SKM-1 (cell line): ENCODE measurements at regions not wholly inside any gene's neighbourhood (a gene's known extent, or its start where the extent isn't known, plus 50 kb on each side); places are given as distances from the start of the nearest gene placed in this dataset.

Source experiments
- DNase-seq: peaks from one replicate; lab custom pipeline; 2025; ENCODE audit not compliant: unreplicated experiment; lab: John Stamatoyannopoulos, UW

DNA sequence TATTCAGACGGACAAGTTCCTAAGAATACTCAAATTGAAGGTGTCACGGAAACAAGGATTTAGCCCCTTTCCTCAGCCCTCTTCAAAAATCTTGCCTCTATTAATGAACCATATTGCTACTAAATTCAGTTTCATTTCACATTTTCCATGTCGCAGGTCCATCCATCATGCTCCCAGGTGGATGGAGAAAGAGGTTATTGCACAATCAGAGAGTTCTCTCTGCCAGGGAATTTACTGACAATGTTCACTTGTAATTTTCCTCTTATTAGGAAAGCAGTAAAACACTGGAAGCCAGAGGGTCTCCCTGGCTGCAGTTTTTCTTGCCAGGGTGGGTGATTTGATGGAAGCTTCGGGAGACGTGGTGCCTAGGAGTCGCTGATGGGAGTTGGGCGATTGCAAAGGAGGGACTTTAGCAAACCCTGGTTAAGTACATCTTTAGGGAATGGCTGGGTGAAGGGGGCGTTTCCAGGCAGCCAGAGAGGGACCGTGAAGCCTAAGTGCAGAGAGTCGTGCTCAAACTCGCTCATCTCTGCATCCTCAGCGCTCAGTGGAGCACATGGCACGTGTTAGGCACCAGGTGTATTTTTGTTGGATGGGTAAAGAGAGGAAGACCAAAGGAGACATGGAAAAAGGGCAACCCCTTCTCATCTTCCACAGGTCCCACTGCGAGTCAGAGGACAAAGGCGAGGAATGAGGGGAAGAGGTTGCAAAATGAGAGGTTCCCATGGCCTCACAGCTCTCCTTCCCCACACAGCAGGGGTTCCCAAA lies 321.9 kb upstream of the CDH4 start:
- no peak for DNase-seq

DNA sequence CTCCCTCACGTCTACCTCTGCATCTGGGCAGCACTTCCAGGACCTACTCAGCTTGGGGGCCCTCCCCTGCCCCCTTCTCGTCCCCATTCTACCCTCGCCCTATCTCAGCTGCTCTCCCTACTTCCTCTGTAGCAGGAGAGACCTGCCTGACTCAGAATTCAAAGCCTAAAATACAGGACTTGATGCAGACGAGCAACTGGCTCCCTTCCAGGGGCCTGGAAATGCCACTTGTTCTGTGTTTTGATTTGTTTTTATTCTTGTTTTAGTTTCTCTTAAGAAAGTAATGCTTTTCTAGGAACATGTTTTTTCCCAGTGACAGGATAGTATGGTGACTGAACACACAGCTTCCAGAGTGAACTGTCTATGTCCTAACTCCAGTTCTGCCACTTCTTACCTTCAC lies 320.4 kb upstream of the CDH4 start:
- no peak for DNase-seq

DNA sequence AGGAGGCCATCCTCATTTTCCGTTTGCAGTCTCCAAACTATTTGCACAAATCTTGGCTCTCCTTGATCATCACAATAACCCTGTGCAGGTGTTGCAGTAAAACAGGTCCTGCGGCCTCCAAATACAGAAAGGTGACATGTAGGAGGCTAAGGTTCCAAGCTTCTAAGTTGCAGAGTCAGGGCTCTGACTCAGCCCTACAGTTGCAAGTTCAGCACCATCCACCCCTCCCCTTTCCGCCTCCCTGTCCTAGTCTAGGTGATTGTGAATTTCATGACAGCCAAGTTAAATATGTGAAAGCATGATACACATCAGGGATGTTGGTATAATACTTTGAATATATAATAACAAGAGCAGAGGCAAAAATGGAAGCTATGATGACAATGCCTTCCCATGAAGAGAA lies 317.3 kb upstream of the CDH4 start:
- DNase-seq, result no peak

GRCh38 chr20:60935971-60936370 lies 316.1 kb upstream of the CDH4 start:
- no peak for DNase-seq

- no peak for DNase-seq
Measured at GRCh38 chr20:60937585-60937984, 314.5 kb upstream of the CDH4 start.

- no peak for DNase-seq
Measured at GRCh38 chr20:60941379-60941778, 310.7 kb upstream of the CDH4 start.

DNA sequence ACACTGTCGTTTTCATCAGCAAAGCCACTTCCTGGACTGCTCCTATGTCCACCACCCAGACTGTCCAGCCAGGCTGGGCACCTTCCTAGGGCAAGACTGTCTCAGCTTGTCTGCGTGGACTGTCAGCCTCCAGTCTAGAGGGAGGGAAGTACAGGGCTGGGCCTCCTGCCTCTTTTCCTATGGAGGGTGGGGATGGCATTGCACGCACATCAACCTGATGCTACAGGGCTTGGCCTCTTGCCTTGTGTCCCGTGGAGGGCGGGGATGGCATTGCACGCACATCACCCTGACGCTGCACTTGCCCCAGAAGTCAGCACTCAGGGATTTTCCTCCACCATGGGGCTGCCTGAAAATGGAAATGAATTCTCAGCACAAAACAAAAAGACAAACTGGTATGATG lies 304.2 kb upstream of the CDH4 start:
- DNase-seq, result no peak

DNA sequence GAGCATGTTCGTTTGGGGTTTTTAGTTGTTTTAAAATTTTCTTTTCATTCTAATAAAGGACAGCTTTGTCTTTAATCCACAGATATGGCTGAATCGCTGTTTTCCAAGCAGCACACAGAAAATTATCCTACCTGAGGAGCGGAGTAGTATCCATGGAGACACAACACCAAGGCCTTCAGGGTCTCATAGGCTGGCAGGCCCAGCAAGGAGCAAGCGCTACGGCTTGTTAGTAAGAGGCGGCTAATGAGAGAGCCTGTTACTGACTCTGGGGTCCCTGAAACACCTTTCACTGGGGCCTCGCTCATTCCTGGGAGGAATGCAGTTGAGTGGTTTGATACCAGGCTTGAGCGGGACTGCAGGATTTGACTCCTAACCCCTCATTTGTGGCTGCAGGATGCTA lies 303.8 kb upstream of the CDH4 start:
- DNase-seq, result no peak

DNA sequence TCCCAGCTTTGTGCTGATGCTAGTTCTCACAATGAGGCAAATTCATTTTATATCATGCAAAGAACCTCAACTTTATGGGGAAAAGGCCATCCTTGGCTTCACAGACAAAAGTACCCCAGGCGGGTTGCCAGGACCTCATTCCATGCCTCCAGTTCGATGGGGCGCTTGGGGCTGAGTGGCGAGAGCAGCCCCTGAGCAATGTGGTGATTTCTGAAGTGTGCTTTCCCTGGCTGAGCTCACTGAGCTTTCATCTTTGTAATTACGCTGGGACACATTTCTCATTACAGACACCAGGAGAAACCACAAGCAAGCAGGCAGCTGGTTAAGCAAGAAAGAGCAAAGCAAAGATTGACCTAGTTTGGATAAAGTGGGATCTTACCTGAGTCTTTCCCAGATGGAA lies 301.5 kb upstream of the CDH4 start:
- DNase-seq, result no peak

GRCh38 chr20:60950974-60951373 lies 301.1 kb upstream of the CDH4 start:
- DNase-seq, result no peak

DNA sequence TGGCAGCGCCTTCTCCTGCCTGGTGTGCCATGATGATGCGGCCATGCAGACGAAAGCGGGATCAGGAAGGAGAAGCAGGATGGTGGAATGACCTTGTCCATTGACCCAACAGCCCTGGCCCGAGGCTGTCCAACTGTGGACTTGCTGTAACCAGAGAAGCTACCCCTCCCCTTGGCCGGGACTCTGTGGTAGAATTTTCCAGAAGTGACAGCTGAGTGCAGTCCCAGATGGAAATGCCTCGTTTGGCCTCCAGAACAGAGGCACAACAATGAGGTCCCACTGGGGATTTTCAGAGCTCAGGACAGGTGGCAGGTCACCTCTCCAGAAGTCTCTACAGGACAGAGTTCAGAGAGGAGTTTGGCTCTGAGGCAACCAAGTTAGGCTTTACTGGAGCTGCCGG lies 299.2 kb upstream of the CDH4 start:
- DNase-seq, result no peak

GRCh38 chr20:60953321-60953720 lies 298.7 kb upstream of the CDH4 start:
- DNase-seq, result no peak

- DNase-seq, result no peak
Measured at GRCh38 chr20:60955706-60956105, 296.4 kb upstream of the CDH4 start.

GRCh38 chr20:60956194-60956593 lies 295.9 kb upstream of the CDH4 start:
- DNase-seq, result no peak

DNA sequence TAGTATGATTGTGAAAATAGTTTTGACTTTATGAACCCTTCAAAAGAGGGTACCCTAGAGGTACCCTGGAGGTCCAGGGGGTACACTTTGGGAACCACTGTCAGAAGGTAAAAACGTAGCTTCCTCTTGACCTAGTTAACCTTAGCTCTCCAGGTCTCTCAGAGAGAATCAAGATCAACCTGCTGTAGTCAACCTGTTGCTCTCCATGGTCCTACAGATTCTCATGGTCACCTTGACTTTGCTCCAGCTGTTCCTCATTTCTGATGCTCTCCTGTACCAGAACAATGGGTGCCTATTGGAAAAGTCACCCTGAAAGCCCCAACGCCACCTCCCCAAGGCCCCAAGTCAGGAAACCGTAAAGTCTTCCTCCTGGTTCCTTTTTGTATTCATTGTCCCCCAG lies 294.4 kb upstream of the CDH4 start:
- DNase-seq, result no peak

GRCh38 chr20:60959971-60960370 lies 292.1 kb upstream of the CDH4 start:
- no peak for DNase-seq

GRCh38 chr20:60960500-60960899 lies 291.6 kb upstream of the CDH4 start:
- no peak for DNase-seq

- no peak for DNase-seq
Measured at GRCh38 chr20:60961551-60961950, 290.5 kb upstream of the CDH4 start.

GRCh38 chr20:60962367-60963045 lies 289.6 kb upstream of the CDH4 start:
- no peak for DNase-seq

DNA sequence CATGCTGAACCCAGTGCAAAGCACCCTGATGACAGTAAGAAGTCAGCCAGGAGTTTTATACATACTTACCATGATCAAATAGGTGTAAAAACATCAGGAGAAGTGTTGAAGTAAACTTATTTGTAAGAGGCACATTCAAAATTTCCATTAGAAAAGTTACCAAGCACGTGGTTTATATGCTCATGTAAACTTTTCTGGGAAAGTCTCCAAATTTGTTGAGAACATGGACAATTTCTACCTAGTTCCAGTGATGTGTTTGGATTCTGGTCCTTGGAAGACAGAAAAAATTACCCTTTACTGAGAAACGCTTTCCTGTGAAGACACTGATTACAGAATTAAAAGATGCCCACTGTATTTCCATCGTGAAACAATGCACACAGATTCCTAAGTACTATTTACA lies 288.9 kb upstream of the CDH4 start:
- no peak for DNase-seq

GRCh38 chr20:60964911-60965310 lies 287.1 kb upstream of the CDH4 start:
- DNase-seq, result no peak

DNA sequence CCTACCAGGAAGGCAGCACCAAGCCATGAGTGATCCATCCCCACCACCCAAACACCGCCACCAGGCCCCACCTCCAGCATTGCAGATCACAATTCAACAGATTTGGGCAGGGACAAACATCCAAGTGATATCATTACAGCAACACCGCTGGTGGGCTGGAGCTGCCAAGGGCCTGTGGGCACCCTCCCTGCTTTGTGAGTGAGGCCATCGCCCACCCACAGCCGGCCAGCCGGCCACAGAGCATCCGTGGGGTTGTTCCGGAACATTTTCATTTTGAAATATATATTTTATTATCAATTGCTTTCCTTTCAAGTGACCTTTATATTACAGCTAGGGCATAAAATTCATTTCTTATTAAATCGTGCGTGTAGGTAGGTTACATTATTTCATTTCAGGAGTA lies 286.0 kb upstream of the CDH4 start:
- DNase-seq, result no peak

DNA sequence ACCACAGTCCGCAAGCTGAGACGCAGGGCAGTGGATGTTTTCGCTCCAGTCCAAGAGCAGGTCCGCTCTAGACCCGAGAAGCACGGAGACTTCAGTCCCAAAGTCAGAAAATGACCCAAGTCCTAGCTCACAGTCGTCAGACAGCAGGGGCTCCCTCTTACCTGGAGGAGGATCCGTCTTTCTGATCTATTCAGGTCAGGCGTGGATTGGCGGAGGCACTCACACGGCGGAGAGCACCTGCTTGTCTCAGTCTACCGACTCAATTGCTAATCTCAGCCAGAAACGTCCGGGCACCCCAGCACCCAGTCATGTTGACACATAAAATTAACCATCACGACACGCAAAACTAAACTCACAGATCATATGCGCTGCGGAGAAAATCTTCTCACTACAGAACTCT lies 285.3 kb upstream of the CDH4 start:
- no peak for DNase-seq
